Left ventricle myocardium inferior (tissue), 1 donor: ENCODE measurements at regions not wholly inside any gene's neighbourhood (a gene's known extent, or its start where the extent isn't known, plus 50 kb on each side); places are given as distances from the start of the nearest gene placed in this dataset.
A peak's percentile ranks its signal among the peaks of the same experiment; 100 is the strongest.

Experiments used
- DNase-seq: peaks from one replicate; pipeline ENCODE4 v3.0.0-alpha.2; 2020
- H3K27ac ChIP-seq: fragments of 200-600 bp; replicated peaks from 2 replicates; pipeline ENCODE4 v1.8.0; 2021
- H3K27me3 ChIP-seq: fragments of 200-600 bp; 2 replicates; pipeline ENCODE4 v1.8.0; 2021; ENCODE audit warnings: low read depth
- H3K36me3 ChIP-seq: fragments of 200-600 bp; 2 replicates; pipeline ENCODE4 v1.8.0; 2021
- H3K4me1 ChIP-seq: fragments of 200-600 bp; 2 replicates; pipeline ENCODE4 v1.8.0; 2021
- H3K4me3 ChIP-seq: fragments of 200-600 bp; 2 replicates; pipeline ENCODE4 v1.8.0; 2021; ENCODE audit warnings: mild to moderate bottlenecking, moderate library complexity
- H3K9me3 ChIP-seq: fragments of 200-600 bp; replicated peaks from 2 replicates; pipeline ENCODE4 v1.8.0; 2021
- CTCF ChIP-seq: fragments of 200-600 bp; IDR thresholded peaks from 2 replicates; pipeline ENCODE4 v1.8.0; 2021; ENCODE audit warnings: antibody characterized with exemption, mild to moderate bottlenecking, borderline replicate concordance
- intact Hi-C: fragments of 100-400 bp; cut with micrococcal nuclease; formaldehyde crosslinking; loops from one replicate; pipeline ENCODE4 v1.11.0; 2022
- donor health status: DM: no; HTN: yes; CAD: no; lungs with severe emphysema.

- no peaks in the 10 kb centered on the region for H3K27me3 ChIP-seq
- no peaks in the 10 kb centered on the region for H3K36me3 ChIP-seq
- no peak for TF ChIP-seq CTCF
- peaks cover 5% of the 10 kb centered on the region for H3K9me3 ChIP-seq
- intact Hi-C loops, result no loop called here
- H3K4me3 ChIP-seq, result no peak overlapping the region
- no peaks in the 10 kb centered on the region for H3K4me1 ChIP-seq
- no peak overlapping the region for H3K27ac ChIP-seq
- no peak for DNase-seq
Observed at GRCh38 chr4:79528241-79528706, 120.2 kb upstream of the GK2 start.

GRCh38 chr4:79526641-79527565 is 118.9 kb upstream of the GK2 start:
- intact Hi-C loops, result no loop called here
- no peaks in the 10 kb centered on the region for H3K27me3 ChIP-seq
- TF ChIP-seq CTCF, result no peak

GRCh38 chr4:79516114-79516513 is 108.1 kb upstream of the GK2 start:
- intact Hi-C loops, result no loop called here
- H3K27ac ChIP-seq, result no peak overlapping the region

More at GRCh38 chr4:79526641-79527565, 118.9 kb upstream of the GK2 start:
- Histone ChIP-seq H3K9me3 (peaks cover 5% of the 10 kb centered on the region), H3K4me3 (no peak overlapping the region), H3K4me1 (no peaks in the 10 kb centered on the region), H3K27ac (no peak overlapping the region), H3K36me3 (no peaks in the 10 kb centered on the region)
- DNase-seq, result no peak

GRCh38 chr4:79514621-79515329 is 106.7 kb upstream of the GK2 start:
- no peak for DNase-seq
- no peak overlapping the region for H3K4me3 ChIP-seq
- H3K27ac ChIP-seq, result peak overlapping the region; percentile 65
- peaks cover 7% of the 10 kb centered on the region for H3K4me1 ChIP-seq
- no peaks in the 10 kb centered on the region for H3K9me3 ChIP-seq
- no peaks in the 10 kb centered on the region for H3K27me3 ChIP-seq
- H3K36me3 ChIP-seq, result no peaks in the 10 kb centered on the region
- intact Hi-C loops, result no loop called here
- no peak for TF ChIP-seq CTCF

More at GRCh38 chr4:79516114-79516513, 108.1 kb upstream of the GK2 start:
- Histone ChIP-seq H3K4me3 (no peak overlapping the region), H3K9me3 (no peaks in the 10 kb centered on the region), H3K27me3 (no peaks in the 10 kb centered on the region), H3K4me1 (peaks cover 7% of the 10 kb centered on the region), H3K36me3 (no peaks in the 10 kb centered on the region)
- no peak for TF ChIP-seq CTCF
- DNase-seq, result no peak

- intact Hi-C loops, result no loop called here
- peaks cover 7% of the 10 kb centered on the region for H3K4me1 ChIP-seq
- TF ChIP-seq CTCF, result no peak
- no peaks in the 10 kb centered on the region for H3K9me3 ChIP-seq
- no peaks in the 10 kb centered on the region for H3K36me3 ChIP-seq
- DNase-seq, result no peak
- no peak overlapping the region for H3K4me3 ChIP-seq
- no peak overlapping the region for H3K27ac ChIP-seq
- H3K27me3 ChIP-seq, result no peaks in the 10 kb centered on the region
Observed at GRCh38 chr4:79513576-79513975, 105.5 kb upstream of the GK2 start.
